T-cell (primary cell): ENCODE measurements at regions not wholly inside any gene's neighbourhood (a gene's known extent, or its start where the extent isn't known, plus 50 kb on each side); places are given as distances from the start of the nearest gene placed in this dataset.
A peak's percentile ranks its signal among the peaks of the same experiment; 100 is the strongest.
"Not testable (repeated sequence)": the region's sequence is repeated elsewhere in the genome, so short reads cannot be mapped to it uniquely, and the experiment has no call there.

ENCODE experiments used
- ATAC-seq, 4 experiments: fragments of 200-7000 bp in 3 of 4; fragments of 150-1000 bp in 1 of 4; cut with Tn5 transposase; replicated peaks in 1 of 4; 1 replicate in 3 of 4; 2 replicates in 1 of 4; pipeline ENCODE4 v1.10.0; 2021; ENCODE audit warnings: moderate library complexity in 3 of 4, mild to moderate bottlenecking in 2 of 4, moderate number of reproducible peaks in 1 of 4
- CTCF ChIA-PET, 2 donors: fragments of 300-600 bp; sonication (Branson Sonifier 250); formaldehyde crosslinking; loops; one replicate each; lab custom pipeline; 2022; ENCODE audit warnings: antibody characterized with exemption in 2 of 2; lab: Charles Lee
- POLR2A ChIA-PET, 2 donors: fragments of 300-600 bp; sonication (Branson Sonifier 250); formaldehyde crosslinking; loops; one replicate each; lab custom pipeline; 2022; ENCODE audit warnings: antibody characterized with exemption in 2 of 2; lab: Charles Lee
- DNase-seq, 35 experiments: peaks; one replicate each; pipeline versions ENCODE4 v3.0.0 to v3.0.0-alpha.2; 2013 to 2023
- H3K27ac ChIP-seq: one replicate; pipeline ENCODE4 v1.5.1; 2013; ENCODE audit warnings: low read length
- H3K27me3 ChIP-seq, 2 experiments: replicated peaks in 1 of 2; 1 replicate in 1 of 2; 2 replicates in 1 of 2; pipeline versions ENCODE4 v1.6.1 to v1.7.0; 2013; ENCODE audit warnings: low read length in 1 of 2, mixed read lengths in 1 of 2; ENCODE audit not compliant: control insufficient read depth in 2 of 2, insufficient read depth in 2 of 2; ENCODE audit errors: extremely low read depth in 1 of 2
- H3K36me3 ChIP-seq, 2 donors: 1 replicate in 1 of 2; 2 replicates in 1 of 2; pipeline versions ENCODE4 v1.6.1 to v1.7.0; 2013; ENCODE audit warnings: low read length in 1 of 2; ENCODE audit not compliant: control insufficient read depth in 2 of 2, insufficient read depth in 1 of 2; ENCODE audit errors: extremely low read depth in 1 of 2
- H3K4me1 ChIP-seq, 2 experiments: 1 replicate in 1 of 2; 2 replicates in 1 of 2; pipeline versions ENCODE4 v1.6.1 to v1.7.0; 2013; ENCODE audit warnings: low read length in 2 of 2, mixed read lengths in 1 of 2; ENCODE audit not compliant: insufficient read depth in 2 of 2, control insufficient read depth in 1 of 2; ENCODE audit errors: extremely low read depth in 1 of 2
- H3K4me3 ChIP-seq, 2 donors: 1 replicate in 1 of 2; 2 replicates in 1 of 2; pipeline versions ENCODE4 v1.5.1 to v1.7.0; 2013; ENCODE audit warnings: mild to moderate bottlenecking in 2 of 2, low read length in 1 of 2, moderate library complexity in 1 of 2; ENCODE audit not compliant: control insufficient read depth in 1 of 2; ENCODE audit errors: extremely low read depth in 1 of 2
- H3K9me3 ChIP-seq: 2 replicates; pipeline ENCODE4 v1.7.0; 2013
- H3K27ac Mint-ChIP-seq, 2 donors: one replicate each; pipeline ENCODE4 v1.8.0; 2020 to 2021; ENCODE audit warnings: mild to moderate bottlenecking in 2 of 2, mixed read lengths in 2 of 2
- H3K27me3 Mint-ChIP-seq, 2 donors: one replicate each; pipeline ENCODE4 v1.8.0; 2021 to 2022; ENCODE audit warnings: mixed read lengths in 2 of 2
- H3K36me3 Mint-ChIP-seq: one replicate; pipeline ENCODE4 v1.8.0; 2021; ENCODE audit warnings: mixed read lengths
- H3K4me1 Mint-ChIP-seq, 3 donors: one replicate each; pipeline ENCODE4 v1.8.0; 2020 to 2022; ENCODE audit warnings: mixed read lengths in 3 of 3, mild to moderate bottlenecking in 1 of 3
- H3K4me3 Mint-ChIP-seq, 3 donors: one replicate each; pipeline ENCODE4 v1.8.0; 2020 to 2022; ENCODE audit warnings: mild to moderate bottlenecking in 3 of 3, mixed read lengths in 3 of 3, moderate library complexity in 3 of 3
- H3K9me3 Mint-ChIP-seq, 3 donors: one replicate each; pipeline ENCODE4 v1.8.0; 2020 to 2022; ENCODE audit warnings: mixed read lengths in 3 of 3
- WGBS: methylation state at CpG from one replicate; pipeline ENCODE4 v1.1.5; 2013; ENCODE audit warnings: missing lambda C conversion rate; ENCODE audit not compliant: insufficient coverage; 5-methylcytosine and 5-hydroxymethylcytosine counted together

GRCh38 chr4:190118519-190118918 lies 54.2 kb downstream of the DBET start:
- H3K36me3 ChIP-seq, ATAC-seq, H3K4me3 ChIP-seq, H3K36me3 Mint-ChIP-seq, H3K9me3 Mint-ChIP-seq, H3K4me1 Mint-ChIP-seq, H3K9me3 ChIP-seq, H3K27me3 Mint-ChIP-seq, CTCF ChIA-PET, H3K27me3 ChIP-seq, DNase-seq, H3K27ac Mint-ChIP-seq, H3K4me1 ChIP-seq, H3K27ac ChIP-seq, H3K4me3 Mint-ChIP-seq, POLR2A ChIA-PET: not testable (repeated sequence)
- no CpG with 5 or more reads among the region's 4 CpGs for WGBS

GRCh38 chr4:190119474-190119873 lies 54.1 kb upstream of the DUX4 start:
- WGBS: 73% methylated on average over 2 of the region's 3 CpGs
- POLR2A ChIA-PET, H3K27ac ChIP-seq, H3K27me3 ChIP-seq, CTCF ChIA-PET, H3K9me3 Mint-ChIP-seq, H3K4me3 ChIP-seq, DNase-seq, H3K4me3 Mint-ChIP-seq, H3K36me3 ChIP-seq, H3K27ac Mint-ChIP-seq, H3K36me3 Mint-ChIP-seq, H3K4me1 ChIP-seq, H3K9me3 ChIP-seq, ATAC-seq, H3K4me1 Mint-ChIP-seq, H3K27me3 Mint-ChIP-seq: not testable (repeated sequence)

GRCh38 chr4:190120111-190120514 lies 53.5 kb upstream of the DUX4 start:
- 67% methylated on average over 5 of the region's 15 CpGs for WGBS
- H3K4me3 ChIP-seq, H3K9me3 Mint-ChIP-seq, H3K4me1 Mint-ChIP-seq, H3K27ac Mint-ChIP-seq, CTCF ChIA-PET, POLR2A ChIA-PET, H3K9me3 ChIP-seq, H3K36me3 ChIP-seq, H3K4me1 ChIP-seq, H3K27me3 ChIP-seq, H3K36me3 Mint-ChIP-seq, H3K4me3 Mint-ChIP-seq, H3K27me3 Mint-ChIP-seq, H3K27ac ChIP-seq: not testable (repeated sequence)
- DNase-seq (peak in 2 of 35 experiments; percentile 7 to 17), ATAC-seq (peak in 1 of 4 experiments; percentile 29)

- H3K4me1 ChIP-seq, H3K36me3 Mint-ChIP-seq, H3K4me1 Mint-ChIP-seq, H3K36me3 ChIP-seq, POLR2A ChIA-PET, H3K27me3 ChIP-seq, H3K27ac ChIP-seq, H3K9me3 ChIP-seq, H3K4me3 ChIP-seq, H3K4me3 Mint-ChIP-seq, H3K27ac Mint-ChIP-seq, H3K27me3 Mint-ChIP-seq, CTCF ChIA-PET, H3K9me3 Mint-ChIP-seq: not testable (repeated sequence)
- DNase-seq (peak in 4 of 35 experiments; percentile 13 to 36 (median 26)), ATAC-seq (peak in 1 of 4 experiments; percentile 16)
- WGBS: 48% methylated on average over 5 of the region's 37 CpGs
These were observed 53.0 kb upstream of the DUX4 start for GRCh38 chr4:190120537-190121001.

GRCh38 chr4:190121076-190121671 lies 52.4 kb upstream of the DUX4 start:
- POLR2A ChIA-PET, H3K36me3 Mint-ChIP-seq: not testable (repeated sequence)

GRCh38 chr4:190121759-190122158 lies 51.8 kb upstream of the DUX4 start:
- H3K4me3 Mint-ChIP-seq: no peak overlapping the region
- H3K4me1 Mint-ChIP-seq: no peaks in the 10 kb centered on the region
- Histone ChIP-seq H3K36me3 (no peaks in the 10 kb centered on the region), H3K4me3 (no peak overlapping the region), H3K27me3 (no peaks in the 10 kb centered on the region), H3K9me3 (no peaks in the 10 kb centered on the region), H3K27ac (no peak overlapping the region), H3K4me1 (no peaks in the 10 kb centered on the region)
- no peak for DNase-seq
- CTCF ChIA-PET: no interaction called here
- H3K27ac Mint-ChIP-seq: no peak overlapping the region
- H3K9me3 Mint-ChIP-seq: no peaks in the 10 kb centered on the region
- no peaks in the 10 kb centered on the region for H3K36me3 Mint-ChIP-seq
- POLR2A ChIA-PET: no interaction called here
- no peaks in the 10 kb centered on the region for H3K27me3 Mint-ChIP-seq
- ATAC-seq: no peak
- 89% methylated on average over 69 of the region's 70 CpGs for WGBS

More at GRCh38 chr4:190121076-190121671, 52.4 kb upstream of the DUX4 start:
- H3K27ac ChIP-seq, H3K27ac Mint-ChIP-seq, ATAC-seq, H3K4me1 Mint-ChIP-seq, H3K4me3 Mint-ChIP-seq, H3K4me1 ChIP-seq, H3K27me3 Mint-ChIP-seq, H3K4me3 ChIP-seq, CTCF ChIA-PET, H3K9me3 ChIP-seq, DNase-seq, H3K27me3 ChIP-seq, H3K9me3 Mint-ChIP-seq, H3K36me3 ChIP-seq: not testable (repeated sequence)
- WGBS: 84% methylated on average over 90 of the region's 118 CpGs
